ENCODE measurements at regions not wholly inside any gene's neighbourhood (a gene's known extent, or its start where the extent isn't known, plus 50 kb on each side); places are given as distances from the start of the nearest gene placed in this dataset.

- H3K9me3 ChIP-seq: no peaks in the 10 kb centered on the region
- DNase-seq: no peak
- no peaks in the 10 kb centered on the region for H3K36me3 ChIP-seq (ENCODE audit: low read depth, missing control alignments)
- 79 to 84% methylated on average over 14 of the region's 14 CpGs for WGBS, 2 donors
- H3K4me3 ChIP-seq: no peak overlapping the region
- no peaks in the 10 kb centered on the region for H3K27me3 ChIP-seq
- no peak overlapping the region for H3K27ac ChIP-seq
- TF ChIP-seq POLR2A (IDR thresholded peaks at IDR 0.05) (no peak), CTCF (IDR thresholded peaks at IDR 0.05) (no peak)
- H3K4me1 ChIP-seq: no peaks in the 10 kb centered on the region
- intact Hi-C loops (cut with DNase I; ENCODE audit: low total_unique reads): no loop called here
These were observed 144.6 kb upstream of the PITX1 start for GRCh38 chr5:135178476-135179155.

GRCh38 chr5:135177591-135177990 is 143.6 kb upstream of the PITX1 start:
- TF ChIP-seq POLR2A (IDR thresholded peaks at IDR 0.05) (no peak), CTCF (IDR thresholded peaks at IDR 0.05) (no peak)
- DNase-seq: no peak
- intact Hi-C loops (cut with DNase I; ENCODE audit: low total_unique reads): no loop called here
- Histone ChIP-seq H3K9me3 (no peaks in the 10 kb centered on the region), H3K4me3 (no peak overlapping the region), H3K27ac (no peak overlapping the region), H3K27me3 (no peaks in the 10 kb centered on the region), H3K4me1 (no peaks in the 10 kb centered on the region), H3K36me3 (ENCODE audit: low read depth, missing control alignments) (no peaks in the 10 kb centered on the region)
- WGBS, 2 donors: 89% methylated on average over 4 of the region's 4 CpGs

DNA sequence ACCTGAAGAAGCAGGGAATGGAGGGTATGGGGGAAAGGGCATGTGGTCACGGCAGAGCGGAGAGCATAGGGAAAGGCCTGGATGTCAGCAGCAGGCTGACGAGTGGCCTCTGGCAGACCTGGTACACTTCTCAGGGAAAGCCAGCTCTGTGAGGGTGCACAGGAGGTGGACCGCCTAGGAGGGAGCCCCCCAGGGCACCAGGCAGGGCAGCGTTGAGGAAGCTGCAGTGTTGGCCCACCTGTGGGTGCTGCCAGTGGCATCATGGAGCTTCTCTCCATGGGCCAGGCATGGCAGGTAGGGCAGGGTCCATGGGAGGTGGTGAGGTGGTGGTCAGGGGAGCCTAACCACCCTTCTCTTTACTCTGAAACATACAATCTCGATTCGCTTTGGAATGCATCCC is 143.0 kb upstream of the PITX1 start:
- Histone ChIP-seq H3K36me3 (ENCODE audit: low read depth, missing control alignments) (no peaks in the 10 kb centered on the region), H3K4me1 (no peaks in the 10 kb centered on the region), H3K9me3 (no peaks in the 10 kb centered on the region), H3K27me3 (no peaks in the 10 kb centered on the region), H3K4me3 (no peak overlapping the region), H3K27ac (no peak overlapping the region)
- intact Hi-C loops (cut with DNase I; ENCODE audit: low total_unique reads): no loop called here
- DNase-seq: no peak
- TF ChIP-seq POLR2A (IDR thresholded peaks at IDR 0.05): no peak
- no peak for TF ChIP-seq CTCF (IDR thresholded peaks at IDR 0.05)
- WGBS, 2 donors: 93 to 94% methylated on average over 7 of the region's 7 CpGs

DNA sequence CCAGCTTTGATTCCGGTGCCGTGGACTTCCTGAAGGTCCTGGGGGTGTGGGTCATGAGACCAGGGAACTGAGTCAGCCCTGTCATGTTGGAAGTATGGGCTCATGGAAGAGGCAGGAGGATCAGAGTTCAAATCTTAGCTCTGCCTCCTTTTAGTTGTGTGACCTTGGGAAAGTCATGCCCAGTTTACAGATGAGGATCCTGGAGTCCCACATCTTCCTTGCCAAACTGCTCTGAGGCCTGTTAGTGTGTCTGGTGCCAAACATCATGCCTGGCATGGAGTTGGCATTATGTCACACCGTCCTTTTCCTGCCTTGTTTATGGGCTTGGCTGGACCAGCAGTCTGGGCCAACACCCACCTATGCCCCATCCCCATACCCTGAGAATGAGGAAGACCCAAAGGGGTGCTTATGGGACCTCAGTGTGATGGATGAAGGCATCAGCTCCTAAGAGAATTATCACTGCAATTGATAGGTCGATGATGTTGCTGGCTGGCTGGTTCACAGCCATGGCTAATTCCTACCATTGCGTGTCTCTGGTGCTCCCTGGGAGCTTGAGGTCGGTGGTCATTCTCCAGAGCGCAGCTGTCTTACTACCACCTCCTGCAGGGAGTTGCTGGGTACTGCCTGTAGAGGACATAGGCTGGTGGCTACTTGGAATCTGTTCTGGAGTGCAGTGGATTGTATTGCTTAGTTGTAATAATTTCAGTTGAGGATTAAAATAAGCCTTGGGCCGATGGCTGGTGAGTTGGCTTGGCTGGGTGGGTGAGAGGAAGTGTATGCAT is 140.5 kb upstream of the PITX1 start:
- intact Hi-C loops (cut with DNase I; ENCODE audit: low total_unique reads): no loop called here
- Histone ChIP-seq H3K4me3 (no peak overlapping the region), H3K27ac (no peak overlapping the region), H3K36me3 (ENCODE audit: low read depth, missing control alignments) (no peaks in the 10 kb centered on the region), H3K9me3 (no peaks in the 10 kb centered on the region), H3K27me3 (no peaks in the 10 kb centered on the region), H3K4me1 (no peaks in the 10 kb centered on the region)
- WGBS, 2 donors: 80 to 85% methylated on average over 8 of the region's 8 CpGs
- DNase-seq: no peak
- TF ChIP-seq CTCF (IDR thresholded peaks at IDR 0.05): no peak
- TF ChIP-seq POLR2A (IDR thresholded peaks at IDR 0.05): no peak

Data from testis (tissue), 2 donors.